ENCODE measurements at regions not wholly inside any gene's neighbourhood (a gene's known extent, or its start where the extent isn't known, plus 50 kb on each side); places are given as distances from the start of the nearest gene placed in this dataset.

GRCh38 chr17:71396711-71397110 lies 724.1 kb upstream of the SOX9 start:
- H3K27ac ChIP-seq (ENCODE audit: low read depth, low read length) = no peak overlapping the region
- no peak overlapping the region for H3K4ac ChIP-seq (replicated peaks; ENCODE audit: insufficient read length, low read depth, low read length)
- no peak overlapping the region for H2BK20ac ChIP-seq (ENCODE audit: low read length)
- no peak overlapping the region for H3K56ac ChIP-seq (replicated peaks; ENCODE audit: insufficient read length, low read depth, low read length)
- no peaks in the 10 kb centered on the region for H4K20me1 ChIP-seq (replicated peaks in 1 of 2; ENCODE audit: control insufficient read depth in 1 of 2, insufficient read depth in 2 of 2, low read length in 2 of 2)
- H2BK15ac ChIP-seq (ENCODE audit: low read length) = no peak overlapping the region
- no peak overlapping the region for H4K8ac ChIP-seq (ENCODE audit: extremely low read depth, insufficient read depth, low read length)
- no peak overlapping the region for H3K18ac ChIP-seq (ENCODE audit: extremely low read depth, low read length)
- no peak overlapping the region for H4K91ac ChIP-seq (replicated peaks; ENCODE audit: insufficient read length, low read length)
- H3K9me3 ChIP-seq (ENCODE audit: insufficient read depth in 2 of 2, low read depth in 1 of 2, low read length in 1 of 2) = no peaks in the 10 kb centered on the region
- CTCF ChIA-PET (ENCODE audit: partially characterized antibody) = no interaction called here
- H2BK12ac ChIP-seq (ENCODE audit: low read depth, low read length) = no peak overlapping the region
- peaks cover 0 to 4% (median 0%) of the 10 kb centered on the region in 4 experiments; a peak in 2 of 7 replicates for H3K4me1 ChIP-seq (replicated peaks in 1 of 4; ENCODE audit: control insufficient read depth in 3 of 4, insufficient read depth in 4 of 4, low read length in 3 of 4)
- no peaks in the 10 kb centered on the region for H3K79me2 ChIP-seq (ENCODE audit: control insufficient read depth in 1 of 2, insufficient read depth in 2 of 2, low read length in 2 of 2)
- no peak overlapping the region for H3K4me3 ChIP-seq (ENCODE audit: extremely low read depth in 1 of 4, insufficient read depth in 2 of 4, low read depth in 3 of 4, low read length in 4 of 4)
- H3K79me1 ChIP-seq (ENCODE audit: low read depth, low read length) = no peaks in the 10 kb centered on the region
- no peak overlapping the region for H2BK120ac ChIP-seq (replicated peaks; ENCODE audit: low read depth, low read length)
- H2BK5ac ChIP-seq (ENCODE audit: low read depth, low read length) = no peak overlapping the region
- FAIRE-seq (no peak), DNase-seq (ENCODE audit: low read depth in 1 of 2, low spot score in 2 of 2) (no peak)
- H3K27me3 ChIP-seq (replicated peaks in 1 of 4; ENCODE audit: control insufficient read depth in 3 of 4, extremely low read depth in 1 of 4, insufficient read depth in 3 of 4, low read length in 3 of 4) = no peaks in the 10 kb centered on the region
- WGBS, 2 experiments (ENCODE audit: extremely low coverage in 1 of 2, insufficient coverage in 1 of 2, insufficient read length in 1 of 2, insufficient replicate concordance in 2 of 2, low coverage in 1 of 2, low lambda C conversion rate in 2 of 2, missing lambda C conversion rate in 1 of 2) = 97% methylated on average over 3 of the region's 3 CpGs; no CpG with 5 or more reads in 1 of the 2 experiments
- no peak overlapping the region for H2AK5ac ChIP-seq (ENCODE audit: low read depth, low read length)
- H3K9ac ChIP-seq (replicated peaks in 1 of 4; ENCODE audit: extremely low read depth in 1 of 4, low read depth in 3 of 4, low read length in 3 of 4) = no peak overlapping the region
- no peaks in the 10 kb centered on the region for H3K36me3 ChIP-seq (ENCODE audit: control insufficient read depth in 2 of 4, insufficient read depth in 4 of 4, low read length in 3 of 4)
- H3K4me2 ChIP-seq (ENCODE audit: insufficient read depth in 1 of 2, low read depth in 2 of 2, low read length in 2 of 2) = no peak overlapping the region
- no peak overlapping the region for H4K5ac ChIP-seq (ENCODE audit: insufficient read length, low read depth, low read length)
- no peak overlapping the region for H3K23ac ChIP-seq (ENCODE audit: insufficient read length)
- H3K23me2 ChIP-seq (ENCODE audit: low read depth, low read length) = no peaks in the 10 kb centered on the region
- H3K14ac ChIP-seq (ENCODE audit: insufficient read length) = no peak overlapping the region
- H2AFZ ChIP-seq (ENCODE audit: low read length) = no peak overlapping the region
- POLR2A ChIA-PET (ENCODE audit: partially characterized antibody) = no interaction called here
- TF ChIP-seq CHD7 (IDR thresholded peaks at IDR 0.05; ENCODE audit: insufficient replicate concordance, low read length) = no peak
